GM12878 (cell line): ENCODE measurements at regions not wholly inside any gene's neighbourhood (a gene's known extent, or its start where the extent isn't known, plus 50 kb on each side); places are given as distances from the start of the nearest gene placed in this dataset.

Experiments used
- ATAC-seq: fragments of 200-7000 bp; cut with Tn5 transposase; 3 replicates; pipeline ENCODE4 v1.9.1; 2020; ENCODE audit warnings: mild to moderate bottlenecking, moderate library complexity
- BruUV-seq: library from RNA; stranded (reverse); fragments of 400-500 nt; replicated peaks from 2 replicates; lab custom pipeline; 2021; lab: Mats Ljungman, UMichigan
- CTCF ChIA-PET: fragments of 300-600 bp; sonication (Branson Sonifier 250); formaldehyde crosslinking; extraction: SDS; loops from one replicate; lab custom pipeline; 2021; ENCODE audit warnings: inconsistent platforms; lab: Yijun Ruan, JAX
- POLR2A ChIA-PET: fragments of 350-600 bp; formaldehyde crosslinking; extraction: SDS; loops from one replicate; lab custom pipeline; 2021; ENCODE audit warnings: inconsistent platforms; lab: Charles Lee
- RAD21 ChIA-PET: fragments of 300-600 bp; sonication (Branson Sonifier 250); formaldehyde crosslinking; loops from one replicate; lab custom pipeline; 2023; ENCODE audit warnings: antibody characterized with exemption; ENCODE audit not compliant: unreplicated experiment; lab: Charles Lee
- SMC1A ChIA-PET: fragments of 300-600 bp; sonication (Branson Sonifier 250); formaldehyde crosslinking; loops from one replicate; lab custom pipeline; 2023; ENCODE audit not compliant: unreplicated experiment, uncharacterized antibody; lab: Charles Lee
- DNase-seq: peaks from one replicate; pipeline ENCODE4 v3.0.0-alpha.2; 2011; ENCODE audit warnings: low read depth, low spot score
- FAIRE-seq: peaks from 3 replicates; lab custom pipeline; 2011; peaks lifted over from hg19 to GRCh38; lab: Jason Lieb, UNC
- H2AFZ ChIP-seq: 2 replicates; pipeline ENCODE4 v1.6.0; 2011; ENCODE audit warnings: low read depth, low read length, control low read depth; ENCODE audit not compliant: control insufficient read depth
- H3K27ac ChIP-seq: 2 replicates; pipeline ENCODE4 v1.5.1; 2011; ENCODE audit warnings: control low read depth; ENCODE audit not compliant: control insufficient read depth, insufficient read depth
- H3K27me3 ChIP-seq, 2 experiments: replicated peaks in 1 of 2; 2 replicates each; pipeline versions ENCODE4 v1.6.0 to v1.6.1; 2011; ENCODE audit warnings: low read length in 1 of 2; ENCODE audit not compliant: control insufficient read depth in 2 of 2, insufficient read depth in 2 of 2
- H3K36me3 ChIP-seq, 2 experiments: 2 replicates each; pipeline ENCODE4 v1.5.1; 2011; ENCODE audit warnings: low read length in 1 of 2; ENCODE audit not compliant: control insufficient read depth in 2 of 2, insufficient read depth in 2 of 2
- H3K4me1 ChIP-seq: 2 replicates; pipeline ENCODE4 v1.6.1; 2011; ENCODE audit warnings: mild to moderate bottlenecking, low read length, moderate library complexity, mixed read lengths; ENCODE audit not compliant: control insufficient read depth, insufficient read depth
- H3K4me2 ChIP-seq: 2 replicates; pipeline ENCODE4 v1.6.0; 2011; ENCODE audit warnings: control low read depth; ENCODE audit not compliant: control insufficient read depth, insufficient read depth
- H3K4me3 ChIP-seq: fragments of 200-600 bp; sonication (generic); 2 replicates; pipeline ENCODE4 v1.5.1; 2016
- H3K79me2 ChIP-seq: 2 replicates; pipeline ENCODE4 v1.6.0; 2011; ENCODE audit warnings: low read length; ENCODE audit not compliant: control insufficient read depth, insufficient read depth
- H3K9ac ChIP-seq: 2 replicates; pipeline ENCODE4 v1.8.0; 2011; ENCODE audit warnings: low read length, control low read depth, mixed read lengths; ENCODE audit not compliant: control insufficient read depth, insufficient read depth
- H3K9me3 ChIP-seq: replicated peaks from 3 replicates; pipeline ENCODE4 v1.5.1; 2011; ENCODE audit warnings: mild to moderate bottlenecking, low read length; ENCODE audit not compliant: control insufficient read depth, insufficient read depth
- H4K20me1 ChIP-seq: 2 replicates; pipeline ENCODE4 v1.6.0; 2011; ENCODE audit not compliant: control insufficient read depth, insufficient read depth
- ATF2 ChIP-seq: IDR thresholded peaks from 2 replicates; pipeline ENCODE4 v1.6.1; 2012; ENCODE audit warnings: low read length, inconsistent platforms
- CREB1 ChIP-seq: IDR thresholded peaks from 2 replicates; pipeline ENCODE4 v1.6.1; 2012; ENCODE audit warnings: low read depth, mild to moderate bottlenecking, inconsistent platforms
- CREM ChIP-seq: IDR thresholded peaks from 2 replicates; pipeline ENCODE4 v1.6.1; 2014; ENCODE audit warnings: antibody characterized with exemption, low read depth
- EGR1 ChIP-seq, 2 experiments: IDR thresholded peaks; 1 replicate in 1 of 2; 2 replicates in 1 of 2; pipeline ENCODE4 v1.6.1; 2011 to 2012; ENCODE audit warnings: low read depth in 2 of 2, low read length in 2 of 2, borderline replicate concordance in 1 of 2, mild to moderate bottlenecking in 1 of 2, moderate library complexity in 1 of 2
- IKZF1 ChIP-seq: fragments of 450-650 bp; conservative IDR thresholded peaks from 2 replicates; pipeline ENCODE4 v1.6.1; 2017; ENCODE audit warnings: antibody characterized with exemption, mild to moderate bottlenecking
- IRF4 ChIP-seq: IDR thresholded peaks from 2 replicates; pipeline ENCODE4 v1.6.1; 2011; ENCODE audit warnings: low read depth, low read length
- NR2C1 ChIP-seq: fragments of 450-650 bp; IDR thresholded peaks from 2 replicates; pipeline ENCODE4 v1.6.1; 2017; ENCODE audit warnings: antibody characterized with exemption, mild to moderate bottlenecking, moderate library complexity
- NR2C2 ChIP-seq: IDR thresholded peaks from 2 replicates; pipeline ENCODE4 v1.6.1; 2011; ENCODE audit warnings: borderline replicate concordance, low read depth; ENCODE audit not compliant: control insufficient read depth, insufficient read length
- NR2F1 ChIP-seq: fragments of 450-650 bp; conservative IDR thresholded peaks from 2 replicates; pipeline ENCODE4 v1.6.1; 2017; ENCODE audit warnings: mild to moderate bottlenecking
- PBX3 ChIP-seq: IDR thresholded peaks from 2 replicates; pipeline ENCODE4 v1.6.1; 2011; ENCODE audit warnings: mild to moderate bottlenecking, low read depth, low read length, moderate library complexity; ENCODE audit not compliant: insufficient replicate concordance
- POU2F2 ChIP-seq: IDR thresholded peaks from 3 replicates; pipeline ENCODE4 v1.6.1; 2011; ENCODE audit warnings: low read depth, mild to moderate bottlenecking, low read length, borderline replicate concordance
- RAD51 ChIP-seq: fragments of 450-650 bp; IDR thresholded peaks from 2 replicates; pipeline ENCODE4 v1.6.1; 2016; ENCODE audit warnings: moderate library complexity, mild to moderate bottlenecking, inconsistent platforms
- RCOR1 ChIP-seq: conservative IDR thresholded peaks from 2 replicates; pipeline ENCODE4 v1.6.1; 2012; ENCODE audit warnings: low read depth, low read length, improper control_type of control experiment
- RUNX3 ChIP-seq: IDR thresholded peaks from 2 replicates; pipeline ENCODE4 v1.6.1; 2012; ENCODE audit warnings: low read length, inconsistent platforms
- TCF12 ChIP-seq: IDR thresholded peaks from 2 replicates; pipeline ENCODE4 v1.6.1; 2011; ENCODE audit warnings: low read depth, mild to moderate bottlenecking, low read length
- YY1 ChIP-seq: IDR thresholded peaks from 2 replicates; pipeline ENCODE4 v1.6.1; 2011; ENCODE audit warnings: low read depth, mild to moderate bottlenecking, low read length
- ZBTB33 ChIP-seq: fragments of 450-650 bp; IDR thresholded peaks from 2 replicates; pipeline ENCODE4 v1.6.1; 2017; ENCODE audit warnings: mild to moderate bottlenecking
- ZNF207 ChIP-seq: fragments of 450-650 bp; IDR thresholded peaks from 2 replicates; pipeline ENCODE4 v1.6.1; 2014; ENCODE audit warnings: antibody characterized with exemption, mild to moderate bottlenecking, borderline replicate concordance
- WGBS: methylation state at CpG from one replicate; pipeline ENCODE4 v1.1.6; 2016; ENCODE audit warnings: low lambda C conversion rate; ENCODE audit not compliant: insufficient replicate concordance, insufficient coverage; ENCODE audit errors: missing lambda C conversion rate; 5-methylcytosine and 5-hydroxymethylcytosine counted together
- in situ Hi-C: fragments of 300-500 bp; cut with MboI; formaldehyde crosslinking; loops from 9 replicates; pipeline ENCODE4 v1.14.3; 2018; ENCODE audit warnings: mixed read lengths
- intact Hi-C: fragments of 100-400 bp; cut with micrococcal nuclease; formaldehyde crosslinking; loops from one replicate; pipeline ENCODE4 v1.14.2; 2022; ENCODE audit not compliant: unreplicated experiment

GRCh38 chr2:9752441-9753275, 90.6 kb upstream of the TAF1B start:
- SMC1A ChIA-PET: no interaction called here
- FAIRE-seq: no peak
- BruUV-seq: no TSS peak
- RAD21 ChIA-PET: no interaction called here
- ATAC-seq: peak; percentile 18; the same call in 2 of the 3 replicates
- H3K9me3 ChIP-seq: no peaks in the 10 kb centered on the region
- peak overlapping the region; percentile 2 for H2AFZ ChIP-seq
- H3K36me3 ChIP-seq: no peaks in the 10 kb centered on the region
- peak overlapping the region; percentile 23; the same call in 1 of the 2 replicates for H3K4me3 ChIP-seq
- 5% methylated on average over 21 of the region's 21 CpGs for WGBS
- peaks cover 3 to 13% of the 10 kb centered on the region in 2 experiments for H3K27me3 ChIP-seq
- intact Hi-C loops: no loop called here
- no peaks in the 10 kb centered on the region for H4K20me1 ChIP-seq
- H3K4me2 ChIP-seq: peak overlapping the region; percentile 11
- TF ChIP-seq ZNF207 (no peak), RAD51 (no peak), TCF12 (0 out of 2 replicates have a peak, but pooled peaks have one; percentile 37), CREM (no peak), ATF2 (no peak), NR2C1 (no peak), ZBTB33 (no peak), NR2F1 (no peak), RUNX3 (peak; percentile 72), IRF4 (no peak), YY1 (no peak), IKZF1 (no peak), CREB1 (0 out of 2 replicates have a peak, but pooled peaks have one; percentile 3), PBX3 (no peak), EGR1 (IDR thresholded peaks at IDR 0.05; ENCODE audit: borderline replicate concordance in 1 of 2, low read depth in 2 of 2, low read length in 2 of 2) (0 out of 3 replicates have a peak, but pooled peaks of 1 of the 2 experiments have one; percentile 13), RCOR1 (no peak), NR2C2 (no peak), POU2F2 (peak; percentile 32; the same call in 1 of the 3 replicates)
- TF ChIP-seq, all 136 proteins: peak for 5
- peak overlapping the region; percentile 7; the same call in 1 of the 2 replicates for H3K27ac ChIP-seq
- no peak for DNase-seq
- ChIA-PET CTCF (interaction anchor here (1.2 kb wide), 1 partner anchor 26 kb away, joined by 3 read pairs; no protein-coding TSS in a partner anchor), POLR2A (no interaction called here)
- H3K79me2 ChIP-seq: no peaks in the 10 kb centered on the region
- in situ Hi-C loops: no loop called here
- H3K4me1 ChIP-seq: peaks cover 47% of the 10 kb centered on the region
- H3K9ac ChIP-seq: peak overlapping the region; percentile 8; the same call in 1 of the 2 replicates
